GM23338 (cell line): ENCODE measurements at regions not wholly inside any gene's neighbourhood (a gene's known extent, or its start where the extent isn't known, plus 50 kb on each side); places are given as distances from the start of the nearest gene placed in this dataset.

Experiments used
- ATAC-seq: fragments of 200-7000 bp; cut with Tn5 transposase; 3 replicates; pipeline ENCODE4 v1.9.1; 2020
- DNase-seq: peaks from one replicate; pipeline ENCODE4 v3.0.0-alpha.2; 2015; ENCODE audit warnings: low spot score
- H2AFZ ChIP-seq: fragments of 200-600 bp; sonication (generic); 2 replicates; pipeline ENCODE4 v1.8.0; 2016; ENCODE audit warnings: antibody characterized with exemption, mild to moderate bottlenecking, moderate library complexity
- H3F3A ChIP-seq: fragments of 200-600 bp; sonication (generic); replicated peaks from 2 replicates; pipeline ENCODE4 v1.8.0; 2017; ENCODE audit warnings: antibody characterized with exemption, mixed run types, low read depth
- H3K27ac ChIP-seq: fragments of 200-600 bp; sonication (generic); 2 replicates; pipeline ENCODE4 v1.6.1; 2016; ENCODE audit warnings: low read depth
- H3K27me3 ChIP-seq: fragments of 200-600 bp; sonication (generic); 2 replicates; pipeline ENCODE4 v1.8.0; 2016; ENCODE audit warnings: mild to moderate bottlenecking, mixed run types, moderate library complexity; ENCODE audit not compliant: insufficient read depth
- H3K36me3 ChIP-seq: fragments of 200-600 bp; sonication (generic); 2 replicates; pipeline ENCODE4 v1.8.0; 2016; ENCODE audit warnings: mild to moderate bottlenecking; ENCODE audit not compliant: insufficient read depth
- H3K4me1 ChIP-seq: fragments of 200-600 bp; sonication (generic); 2 replicates; pipeline ENCODE4 v1.8.0; 2016; ENCODE audit warnings: mild to moderate bottlenecking, moderate library complexity; ENCODE audit not compliant: insufficient read depth
- H3K4me2 ChIP-seq: fragments of 200-600 bp; sonication (generic); 2 replicates; pipeline ENCODE4 v1.7.1; 2017; ENCODE audit warnings: mixed run types
- H3K4me3 ChIP-seq: fragments of 200-600 bp; sonication (generic); 2 replicates; pipeline ENCODE4 v1.6.1; 2016; ENCODE audit warnings: mixed run types
- H3K79me2 ChIP-seq: fragments of 200-600 bp; sonication (generic); replicated peaks from 2 replicates; pipeline ENCODE4 v1.8.0; 2017; ENCODE audit warnings: mild to moderate bottlenecking; ENCODE audit not compliant: insufficient read depth
- H3K9me2 ChIP-seq: fragments of 200-600 bp; sonication (generic); 2 replicates; pipeline ENCODE4 v1.8.0; 2017; ENCODE audit not compliant: insufficient read depth
- H4K20me1 ChIP-seq: fragments of 200-600 bp; sonication (generic); replicated peaks from 2 replicates; pipeline ENCODE4 v1.8.0; 2017; ENCODE audit warnings: mild to moderate bottlenecking; ENCODE audit not compliant: insufficient read depth
- H3K27ac Mint-ChIP-seq: 2 replicates; pipeline ENCODE4 v1.8.0; 2020; ENCODE audit warnings: inconsistent platforms, mild to moderate bottlenecking, moderate library complexity, mixed read lengths
- H3K27me3 Mint-ChIP-seq: 3 replicates; pipeline ENCODE4 v1.8.0; 2022; ENCODE audit warnings: low read depth, mild to moderate bottlenecking, moderate library complexity, mixed read lengths, inconsistent platforms; ENCODE audit not compliant: insufficient read depth, poor library complexity
- H3K36me3 Mint-ChIP-seq: 3 replicates; pipeline ENCODE4 v1.8.0; 2021; ENCODE audit warnings: low read depth, mild to moderate bottlenecking, inconsistent platforms, moderate library complexity, mixed read lengths
- H3K4me1 Mint-ChIP-seq: 3 replicates; pipeline ENCODE4 v1.8.0; 2020; ENCODE audit warnings: mild to moderate bottlenecking, inconsistent platforms, mixed read lengths
- H3K4me3 Mint-ChIP-seq: 3 replicates; pipeline ENCODE4 v1.8.0; 2021; ENCODE audit warnings: moderate library complexity, mild to moderate bottlenecking, inconsistent platforms, mixed read lengths
- H3K9me3 Mint-ChIP-seq: 3 replicates; pipeline ENCODE4 v1.8.0; 2020; ENCODE audit warnings: moderate library complexity, mild to moderate bottlenecking, inconsistent platforms, mixed read lengths
- CTCF ChIP-seq, 2 experiments: fragments of 200-600 bp in 1 of 2; sonication (generic) in 1 of 2; conservative IDR thresholded peaks; 2 replicates each; pipeline versions ENCODE4 v1.5.1 to v1.6.1; 2016 to 2017; ENCODE audit warnings: antibody characterized with exemption in 2 of 2, low read depth in 2 of 2, mild to moderate bottlenecking in 2 of 2, moderate library complexity in 1 of 2
- ETS1 ChIP-seq: IDR thresholded peaks from 2 replicates; pipeline ENCODE4 v1.6.1; 2016; ENCODE audit warnings: antibody characterized with exemption
- ZNF462 ChIP-seq: fragments of 250-450 bp; sonication (Bioruptor Pico); IDR thresholded peaks from 2 replicates; pipeline ENCODE4 v1.5.0; 2020; ENCODE audit warnings: mild to moderate bottlenecking, moderate library complexity
- TF ChIP-seq, protein P1 (sequence below): IDR thresholded peaks from one replicate; pipeline ENCODE4 v1.6.1; 2018; ENCODE audit warnings: antibody characterized with exemption; ENCODE audit not compliant: unreplicated experiment

- Mint-ChIP-seq H3K9me3 (no peaks in the 10 kb centered on the region), H3K27me3 (no peaks in the 10 kb centered on the region), H3K4me1 (peaks cover 12% of the 10 kb centered on the region), H3K36me3 (no peaks in the 10 kb centered on the region), H3K4me3 (no peak overlapping the region), H3K27ac (no peak overlapping the region)
- TF ChIP-seq ZNF462 (no peak), ETS1 (no peak)
- H3K4me2 ChIP-seq: no peak overlapping the region
- no peak overlapping the region for H3K4me3 ChIP-seq
- H3K27ac ChIP-seq: no peak overlapping the region
- no peaks in the 10 kb centered on the region for H3K4me1 ChIP-seq
- ATAC-seq: no peak
- H3K9me2 ChIP-seq: peaks cover 4% of the 10 kb centered on the region
- DNase-seq: no peak
- no peaks in the 10 kb centered on the region for H3K27me3 ChIP-seq
- peak overlapping the region; percentile 34; the same call in 1 of the 2 replicates for H2AFZ ChIP-seq
- no peaks in the 10 kb centered on the region for H3F3A ChIP-seq
- H3K79me2 ChIP-seq: no peaks in the 10 kb centered on the region
- H3K36me3 ChIP-seq: no peaks in the 10 kb centered on the region
- no peaks in the 10 kb centered on the region for H4K20me1 ChIP-seq
These were observed 418.8 kb downstream of the TLE4 start for GRCh38 chr9:79990536-79990935.

- H3K9me3 Mint-ChIP-seq: no peaks in the 10 kb centered on the region
- Histone ChIP-seq H3K27ac (no peak overlapping the region), H3K27me3 (no peaks in the 10 kb centered on the region), H3K4me2 (no peak overlapping the region), H3F3A (no peaks in the 10 kb centered on the region), H2AFZ (peak overlapping the region; percentile 16; the same call in 1 of the 2 replicates), H4K20me1 (no peaks in the 10 kb centered on the region), H3K4me1 (no peaks in the 10 kb centered on the region), H3K36me3 (no peaks in the 10 kb centered on the region), H3K79me2 (no peaks in the 10 kb centered on the region), H3K4me3 (no peak overlapping the region), H3K9me2 (peaks cover 4% of the 10 kb centered on the region)
- no peaks in the 10 kb centered on the region for H3K36me3 Mint-ChIP-seq
- H3K27ac Mint-ChIP-seq: no peak overlapping the region; the same call in 1 of the 2 replicates
- ATAC-seq (peak; percentile 29; the same call in 1 of the 3 replicates), DNase-seq (peak; percentile 16)
- no peak for TF ChIP-seq CTCF (conservative IDR thresholded peaks at IDR 0.05; ENCODE audit: low read depth in 2 of 2)
- TF ChIP-seq, protein P1, sequence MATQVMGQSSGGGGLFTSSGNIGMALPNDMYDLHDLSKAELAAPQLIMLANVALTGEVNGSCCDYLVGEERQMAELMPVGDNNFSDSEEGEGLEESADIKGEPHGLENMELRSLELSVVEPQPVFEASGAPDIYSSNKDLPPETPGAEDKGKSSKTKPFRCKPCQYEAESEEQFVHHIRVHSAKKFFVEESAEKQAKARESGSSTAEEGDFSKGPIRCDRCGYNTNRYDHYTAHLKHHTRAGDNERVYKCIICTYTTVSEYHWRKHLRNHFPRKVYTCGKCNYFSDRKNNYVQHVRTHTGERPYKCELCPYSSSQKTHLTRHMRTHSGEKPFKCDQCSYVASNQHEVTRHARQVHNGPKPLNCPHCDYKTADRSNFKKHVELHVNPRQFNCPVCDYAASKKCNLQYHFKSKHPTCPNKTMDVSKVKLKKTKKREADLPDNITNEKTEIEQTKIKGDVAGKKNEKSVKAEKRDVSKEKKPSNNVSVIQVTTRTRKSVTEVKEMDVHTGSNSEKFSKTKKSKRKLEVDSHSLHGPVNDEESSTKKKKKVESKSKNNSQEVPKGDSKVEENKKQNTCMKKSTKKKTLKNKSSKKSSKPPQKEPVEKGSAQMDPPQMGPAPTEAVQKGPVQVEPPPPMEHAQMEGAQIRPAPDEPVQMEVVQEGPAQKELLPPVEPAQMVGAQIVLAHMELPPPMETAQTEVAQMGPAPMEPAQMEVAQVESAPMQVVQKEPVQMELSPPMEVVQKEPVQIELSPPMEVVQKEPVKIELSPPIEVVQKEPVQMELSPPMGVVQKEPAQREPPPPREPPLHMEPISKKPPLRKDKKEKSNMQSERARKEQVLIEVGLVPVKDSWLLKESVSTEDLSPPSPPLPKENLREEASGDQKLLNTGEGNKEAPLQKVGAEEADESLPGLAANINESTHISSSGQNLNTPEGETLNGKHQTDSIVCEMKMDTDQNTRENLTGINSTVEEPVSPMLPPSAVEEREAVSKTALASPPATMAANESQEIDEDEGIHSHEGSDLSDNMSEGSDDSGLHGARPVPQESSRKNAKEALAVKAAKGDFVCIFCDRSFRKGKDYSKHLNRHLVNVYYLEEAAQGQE: peak; percentile 39
- no peaks in the 10 kb centered on the region for H3K27me3 Mint-ChIP-seq
- H3K4me1 Mint-ChIP-seq: peaks cover 12% of the 10 kb centered on the region
- H3K4me3 Mint-ChIP-seq: no peak overlapping the region
These were observed 417.3 kb downstream of the TLE4 start for GRCh38 chr9:79989079-79989478.
